Breast epithelium (tissue), 3 donors: ENCODE measurements at regions not wholly inside any gene's neighbourhood (a gene's known extent, or its start where the extent isn't known, plus 50 kb on each side); places are given as distances from the start of the nearest gene placed in this dataset.

ENCODE experiments used
- CTCF ChIP-seq, 3 donors: fragments of 450-650 bp; IDR thresholded peaks; one replicate each; pipeline ENCODE4 v1.5.1; 2016 to 2017; ENCODE audit warnings: antibody characterized with exemption in 3 of 3, mild to moderate bottlenecking in 3 of 3, moderate library complexity in 3 of 3
- POLR2A ChIP-seq: fragments of 450-650 bp; IDR thresholded peaks from one replicate; pipeline ENCODE4 v1.6.1; 2016; ENCODE audit warnings: antibody characterized with exemption, mild to moderate bottlenecking, moderate library complexity
- POLR2AphosphoS5 ChIP-seq, 3 donors: sonication (generic); formaldehyde crosslinking; IDR thresholded peaks; one replicate each; pipeline ENCODE4 v1.6.1; 2017; ENCODE audit warnings: antibody characterized with exemption in 3 of 3

- TF ChIP-seq POLR2A (no peak), CTCF (IDR thresholded peaks at IDR 0.05) (no peak), POLR2AphosphoS5 (IDR thresholded peaks at IDR 0.05) (no peak)
Measured at GRCh38 chr17:72590882-72591281, 470.1 kb downstream of the SOX9 start.
